NOMO-1 (cell line): ENCODE measurements at regions not wholly inside any gene's neighbourhood (a gene's known extent, or its start where the extent isn't known, plus 50 kb on each side); places are given as distances from the start of the nearest gene placed in this dataset.
A peak's percentile ranks its signal among the peaks of the same experiment; 100 is the strongest.

Experiments
- DNase-seq, 2 experiments: peaks; one replicate each; lab custom pipeline; 2025; ENCODE audit not compliant: unreplicated experiment in 2 of 2; lab: John Stamatoyannopoulos, UW

DNA sequence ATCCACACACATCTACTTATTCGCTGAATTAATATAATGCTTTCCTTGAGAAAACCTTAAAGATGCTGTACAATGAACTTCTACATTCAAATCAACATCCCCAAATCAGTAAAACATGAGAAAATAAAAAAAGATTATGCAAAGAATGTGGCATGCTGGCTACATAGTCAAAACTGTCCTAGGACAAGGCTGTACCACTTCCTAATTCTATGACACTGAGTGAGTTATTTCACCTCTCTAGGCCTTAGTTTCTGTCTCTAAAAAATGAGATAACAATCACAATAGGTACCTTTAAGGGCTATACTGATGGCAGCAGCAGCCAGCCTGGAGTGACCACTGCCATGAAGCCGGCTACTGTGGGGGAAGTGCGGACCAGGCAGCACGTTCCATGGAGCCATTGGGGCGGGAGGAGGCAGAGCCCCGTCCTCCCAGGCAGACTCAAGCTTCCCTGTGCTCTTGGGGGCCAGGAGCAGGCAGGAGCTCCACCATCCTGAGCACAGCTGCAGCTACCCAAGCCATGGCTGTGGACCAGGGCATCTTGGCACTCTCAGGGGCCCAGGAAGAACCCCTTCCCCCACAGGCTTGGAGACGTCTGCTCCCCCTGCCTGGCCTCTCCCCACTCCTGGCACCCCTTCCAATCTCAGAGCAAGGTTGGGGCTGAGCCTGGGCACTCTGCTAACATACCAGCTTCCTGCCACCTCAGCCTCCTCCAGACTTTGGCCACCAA lies 110.2 kb downstream of the ELAPOR2 start:
- DNase-seq, result no peak

DNA sequence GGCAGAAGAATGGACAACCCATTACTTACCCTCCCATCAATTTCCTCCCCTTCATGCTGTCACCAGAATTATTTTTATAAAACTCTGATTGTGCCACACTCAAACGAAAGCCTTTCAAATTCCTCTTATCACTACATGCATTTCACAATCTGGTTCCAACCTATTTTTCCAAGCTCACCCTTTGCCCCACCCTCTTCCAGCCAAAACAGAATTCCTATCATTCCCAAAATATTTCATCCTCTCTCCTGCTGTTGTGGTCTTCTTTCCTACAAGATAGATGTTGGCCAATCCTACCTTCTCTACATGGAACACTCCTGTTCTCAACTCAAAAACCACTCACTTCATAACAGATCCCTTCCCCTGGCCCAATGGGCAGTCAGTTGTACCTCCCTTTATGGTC lies 111.5 kb downstream of the ELAPOR2 start:
- no peak for DNase-seq

DNA sequence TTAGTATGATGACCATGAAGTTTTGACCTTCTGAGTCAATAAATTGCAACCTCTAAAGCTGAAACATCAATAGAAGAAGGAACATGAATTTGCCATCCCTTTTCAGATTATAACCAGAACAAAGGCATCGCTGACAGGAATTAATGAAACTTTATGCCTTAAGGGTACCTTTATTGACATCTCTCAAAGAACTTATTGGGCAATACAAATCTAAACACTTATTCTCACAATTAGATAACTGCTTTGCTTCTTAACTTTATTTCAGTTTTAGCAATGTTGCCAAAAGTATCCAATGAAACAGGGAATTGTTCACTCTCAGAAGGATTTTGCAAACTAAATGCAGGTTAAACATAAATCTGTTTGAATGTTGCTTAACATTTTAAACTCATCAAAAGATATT lies 116.0 kb downstream of the ELAPOR2 start:
- no peak for DNase-seq

DNA sequence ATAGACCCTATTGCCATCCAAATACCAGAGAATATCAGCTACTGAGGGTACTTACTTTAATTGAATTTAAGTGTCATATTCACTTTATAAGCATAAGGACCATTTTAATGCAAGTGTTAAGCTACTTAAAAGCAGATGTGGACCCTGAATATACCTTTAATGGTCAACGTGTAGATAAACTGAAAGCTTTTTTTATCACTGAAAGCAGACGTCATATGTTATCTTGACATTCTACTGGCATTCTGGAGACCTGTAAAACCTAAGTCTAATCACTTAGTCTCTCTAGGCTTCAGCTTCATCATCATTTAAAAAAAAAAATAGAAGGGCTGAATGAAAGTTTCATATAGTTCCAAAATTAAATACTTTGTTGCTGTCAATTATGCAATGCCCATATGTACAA lies 116.5 kb downstream of the ELAPOR2 start:
- no peak for DNase-seq

DNA sequence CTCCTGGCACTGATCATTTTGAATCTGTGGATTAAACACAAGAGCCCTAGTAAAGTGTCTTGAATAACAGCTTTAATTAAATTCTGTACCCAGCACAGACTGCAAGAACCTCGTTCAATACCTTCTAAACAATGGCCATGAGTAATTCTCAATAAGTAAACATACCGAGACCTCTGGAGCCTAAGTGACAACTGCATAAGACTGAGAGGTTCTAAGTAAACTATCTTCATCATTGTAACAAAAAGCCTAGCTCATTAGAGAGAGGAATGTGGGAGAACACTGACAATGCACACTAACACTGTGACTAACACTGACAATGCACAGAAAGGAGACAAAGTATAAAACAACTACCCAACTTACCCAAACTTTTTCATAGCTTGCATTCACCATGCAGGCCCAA lies 117.4 kb downstream of the ELAPOR2 start:
- no peak for DNase-seq

DNA sequence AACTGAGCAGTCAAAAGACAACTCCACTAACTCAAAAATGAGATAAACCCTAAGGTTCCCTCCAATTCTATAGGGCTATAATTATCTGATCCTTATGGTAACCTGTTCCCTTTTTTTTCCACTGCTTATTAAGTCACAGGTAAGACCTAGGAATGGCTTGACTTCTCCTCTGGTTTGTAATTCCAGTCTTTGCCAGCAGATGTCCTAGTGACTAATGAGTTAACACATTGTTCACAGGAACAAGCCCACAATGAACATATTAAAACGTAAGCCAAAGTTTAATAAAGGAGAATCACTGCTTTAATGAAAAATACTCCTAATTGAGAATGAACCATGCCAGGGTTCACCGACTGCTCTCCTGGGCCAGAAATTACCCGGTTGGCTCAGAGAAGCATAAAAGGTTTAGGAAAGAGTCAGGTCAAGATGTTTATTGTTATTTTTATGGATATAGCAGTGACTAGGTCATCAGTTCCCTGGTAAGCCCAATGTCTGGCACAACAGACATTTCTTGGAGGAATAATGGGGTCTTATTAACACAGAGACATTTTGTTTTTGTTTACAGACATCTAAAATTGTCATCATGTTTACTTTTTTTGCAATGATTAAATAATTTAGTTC lies 120.1 kb downstream of the ELAPOR2 start:
- DNase-seq, result peak in 1 of 2 experiments; percentile 64

DNA sequence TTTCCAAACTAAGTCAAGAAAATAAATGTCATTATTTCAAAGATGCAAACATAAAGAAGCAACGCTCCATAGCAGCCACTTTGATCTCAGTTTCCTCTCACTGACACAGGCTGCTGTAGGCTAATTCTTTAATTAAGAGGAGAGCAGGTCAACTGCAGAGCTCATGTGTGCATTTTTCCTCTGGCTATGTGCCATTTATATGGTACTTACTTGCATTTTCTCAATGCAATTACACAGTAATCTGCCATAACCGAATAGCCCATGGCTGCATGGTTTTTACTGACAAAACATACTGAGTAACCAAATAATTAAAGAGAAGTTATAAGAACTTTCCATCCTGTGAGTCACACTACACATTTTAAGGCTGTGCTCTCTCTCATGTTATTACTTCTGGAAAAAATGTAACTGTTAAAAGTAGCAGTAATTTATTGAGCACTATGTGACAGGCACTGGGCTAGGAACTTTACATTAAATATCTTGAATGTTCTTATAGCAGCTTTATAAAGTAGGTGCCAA lies 122.0 kb downstream of the ELAPOR2 start:
- no peak for DNase-seq

DNA sequence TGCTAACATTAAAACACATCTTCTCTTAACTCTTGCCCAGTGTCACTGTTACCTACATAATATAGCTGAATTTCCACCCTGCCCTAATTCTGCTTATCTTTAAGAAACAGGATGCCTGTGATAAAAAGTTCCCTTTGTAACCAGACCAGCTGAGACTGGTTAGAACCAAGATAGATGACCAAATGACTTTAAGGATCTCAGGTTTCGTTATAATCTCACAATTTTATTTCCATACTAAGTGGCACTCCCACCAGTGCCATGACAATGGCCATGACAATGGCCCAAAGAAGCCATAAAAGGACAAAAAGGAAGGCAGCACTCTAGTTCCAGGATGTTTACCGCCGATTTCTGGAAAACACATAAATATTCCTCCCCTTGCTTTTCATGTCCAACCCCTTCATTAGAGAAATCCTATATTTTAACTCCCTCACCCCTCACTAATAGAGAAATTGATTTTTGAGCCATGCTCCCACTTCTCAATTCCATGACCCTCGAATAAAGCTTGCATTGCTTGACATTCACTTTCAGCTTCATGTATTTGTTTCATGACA lies 126.1 kb downstream of the ELAPOR2 start:
- no peak for DNase-seq

DNA sequence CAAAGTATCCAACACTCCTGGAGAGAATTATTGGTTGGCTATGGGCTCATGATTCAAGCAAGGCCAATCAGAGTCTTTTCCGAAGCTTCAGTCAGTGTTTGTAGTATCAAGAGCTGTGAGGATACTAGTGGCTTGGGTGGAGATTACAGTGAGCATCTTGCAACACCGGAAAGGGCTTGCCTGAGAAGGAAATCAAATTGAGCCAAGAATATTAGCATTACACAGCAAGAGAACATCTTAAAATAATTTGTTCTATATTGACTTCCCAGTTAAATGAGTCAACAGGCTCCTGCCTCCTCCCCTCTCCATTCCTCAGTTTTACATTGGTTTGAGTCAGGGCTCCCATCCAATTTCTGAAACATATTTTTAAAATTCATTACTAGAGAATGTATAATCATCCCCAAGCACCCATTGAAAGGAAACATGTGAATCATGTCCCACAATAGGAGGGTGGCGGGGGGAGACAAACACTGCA lies 127.4 kb downstream of the ELAPOR2 start:
- DNase-seq, result peak; percentile 65 to 81

DNA sequence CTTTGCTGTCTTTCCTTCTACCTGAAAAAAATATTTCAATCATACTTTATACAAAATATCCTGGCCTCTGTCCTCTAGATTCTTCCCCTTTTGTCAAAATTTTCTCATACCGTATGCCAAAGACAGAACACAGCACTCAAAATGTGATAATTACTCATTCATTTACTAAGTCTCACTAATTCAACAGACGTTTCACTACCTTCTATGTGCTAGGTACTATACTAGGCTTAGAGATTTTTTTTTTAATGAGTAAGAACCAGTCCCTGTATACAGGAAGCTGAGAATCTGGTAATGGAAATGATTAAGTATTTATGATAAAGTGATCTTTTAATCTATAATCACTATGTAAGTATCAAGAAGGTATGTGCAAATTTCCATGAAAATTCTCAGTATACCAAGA lies 128.0 kb downstream of the ELAPOR2 start:
- DNase-seq, result no peak

DNA sequence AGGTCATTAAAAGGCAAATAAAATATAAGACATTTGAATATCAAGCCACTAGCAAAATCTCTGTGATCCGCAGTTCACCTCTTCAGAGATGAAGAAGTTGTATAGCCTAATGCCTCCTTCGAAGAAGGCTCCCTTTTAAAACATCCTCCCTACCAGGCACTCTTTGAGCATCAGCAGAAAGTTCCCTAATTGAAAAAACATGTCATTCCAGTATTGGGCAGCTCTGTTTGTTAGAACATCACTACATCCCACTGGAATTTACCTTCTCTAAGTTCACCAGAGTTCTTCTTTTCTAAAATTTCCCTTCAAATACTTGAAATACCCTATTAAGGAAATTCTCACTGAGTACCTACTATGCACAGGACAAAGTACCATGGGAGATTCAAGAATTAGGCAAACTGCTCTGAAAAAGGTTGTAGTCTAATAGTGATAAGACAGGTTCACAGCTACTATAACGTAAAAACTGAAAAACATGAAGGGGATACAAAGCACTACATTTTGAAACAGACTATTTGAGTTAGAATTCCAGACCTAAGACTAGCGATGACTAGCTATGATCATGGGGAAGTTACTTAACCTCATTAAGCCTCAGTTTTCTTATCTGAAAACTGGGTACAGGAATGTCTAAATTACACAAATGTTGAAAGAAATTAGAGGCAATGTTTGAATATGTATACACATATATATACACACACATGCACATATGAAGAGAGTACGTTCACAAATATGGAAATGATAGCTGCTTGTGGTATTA lies 128.7 kb downstream of the ELAPOR2 start:
- no peak for DNase-seq

DNA sequence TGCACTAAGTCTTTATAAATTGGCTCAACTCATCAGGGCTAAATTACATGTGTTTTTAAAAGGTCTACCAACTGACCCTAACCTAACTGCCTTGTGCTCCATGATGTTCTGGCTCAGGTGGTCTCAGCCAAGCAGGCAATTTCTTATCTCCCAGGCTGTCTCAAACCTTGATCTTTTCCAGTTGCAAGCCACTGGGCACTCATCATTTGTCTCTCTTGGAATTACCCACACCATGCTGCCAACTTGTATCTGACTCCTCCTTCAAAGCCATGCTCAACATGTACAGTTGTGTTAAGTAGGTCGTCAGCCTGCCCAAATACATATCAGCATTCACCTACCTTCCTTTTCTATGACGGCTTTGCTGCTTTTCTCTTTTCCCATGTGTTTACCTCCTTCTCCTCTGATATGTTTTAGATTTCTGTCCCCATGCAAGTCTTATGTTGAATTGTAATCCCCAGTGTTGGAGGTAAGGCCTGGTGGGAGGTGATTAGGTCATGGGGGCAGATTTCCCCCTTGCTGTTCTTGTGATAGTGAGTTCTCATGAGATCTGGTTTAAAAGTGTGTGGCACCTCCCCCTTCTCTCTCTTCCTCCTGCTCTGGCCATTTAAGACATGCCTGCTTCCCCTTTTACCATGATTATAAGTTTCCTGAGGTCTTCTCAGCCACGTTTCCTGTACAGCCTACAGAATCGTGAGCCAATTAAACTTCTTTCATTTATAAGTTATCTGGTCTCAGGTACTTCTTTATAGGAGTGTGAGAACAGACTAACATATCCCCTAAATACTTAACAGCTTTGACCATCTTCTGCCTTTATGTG lies 130.0 kb downstream of the ELAPOR2 start:
- peak in 1 of 2 experiments; percentile 45 for DNase-seq

DNA sequence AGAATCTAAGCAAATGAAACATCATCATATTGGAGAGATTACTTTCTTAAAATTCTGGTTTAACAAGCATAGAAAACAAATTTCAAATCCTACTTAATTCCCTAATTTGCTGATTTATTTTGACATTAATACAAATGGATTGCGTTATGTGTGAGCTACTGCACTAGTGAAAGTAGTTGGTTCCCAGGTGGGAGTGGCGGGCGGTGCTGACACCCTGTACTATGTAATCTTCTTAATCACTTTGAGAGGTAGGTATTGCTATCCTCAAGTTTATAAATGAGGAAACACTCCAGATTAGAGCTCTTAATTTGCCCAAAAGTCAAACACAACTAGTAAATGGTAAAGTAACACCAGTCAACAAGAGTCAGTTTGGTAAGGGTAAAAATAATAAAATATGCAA lies 131.1 kb downstream of the ELAPOR2 start:
- DNase-seq, result no peak

DNA sequence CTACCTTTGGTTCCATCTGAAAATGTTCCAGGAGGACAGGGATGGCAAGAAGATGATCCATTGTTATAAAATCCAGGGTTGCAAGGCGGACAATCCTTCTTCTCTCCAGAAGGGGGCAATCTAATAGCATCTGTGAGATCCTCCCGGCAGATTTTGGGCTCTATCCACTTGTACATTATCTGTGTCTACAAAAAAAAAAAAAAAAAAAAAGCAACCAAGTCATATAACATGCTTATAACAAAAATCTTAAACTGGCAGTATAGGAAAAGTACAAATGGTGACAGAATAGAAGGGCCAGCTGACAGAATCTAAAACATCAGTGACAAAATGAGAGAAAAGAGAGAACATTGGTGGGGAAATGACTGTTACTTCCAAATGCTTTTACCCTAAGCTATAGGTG lies 132.7 kb downstream of the ELAPOR2 start:
- DNase-seq, result peak; percentile 26 to 69

DNA sequence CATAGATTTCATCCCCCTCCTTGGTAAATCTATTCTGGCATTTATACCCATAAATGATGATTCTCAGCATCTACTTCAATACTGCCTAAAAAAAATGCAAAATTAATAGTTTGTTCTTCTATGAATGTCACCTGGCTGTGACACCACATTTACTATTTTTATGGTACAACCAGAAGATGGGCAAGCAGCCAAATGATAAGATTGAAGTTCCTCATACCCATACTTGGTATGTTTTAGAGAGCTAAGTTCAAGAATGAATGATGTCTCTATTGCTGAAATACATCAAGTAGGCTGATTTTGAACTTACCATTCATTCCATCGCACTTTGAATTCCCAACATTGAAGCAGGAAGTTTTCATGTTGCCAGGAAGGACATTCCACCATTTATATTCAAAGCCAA lies 134.2 kb downstream of the ELAPOR2 start:
- DNase-seq, result no peak

DNA sequence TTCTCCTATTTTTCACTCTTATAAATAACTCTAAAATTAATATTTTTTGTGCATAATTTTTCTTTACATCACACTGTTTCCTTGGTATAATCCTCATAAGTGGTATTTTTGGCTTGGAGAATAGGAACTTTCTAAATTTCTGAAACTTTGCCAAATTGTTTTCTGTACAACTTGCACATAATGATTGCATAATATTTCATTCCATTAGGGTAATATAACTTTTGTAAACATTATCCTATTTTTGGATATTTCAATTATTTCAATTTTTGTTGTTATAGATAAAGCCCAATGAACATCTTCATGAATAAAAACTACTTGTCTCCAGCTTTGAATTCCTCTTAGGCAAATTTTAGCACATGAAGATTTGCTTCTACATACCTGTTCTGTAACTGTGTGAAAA lies 135.9 kb downstream of the ELAPOR2 start:
- no peak for DNase-seq

DNA sequence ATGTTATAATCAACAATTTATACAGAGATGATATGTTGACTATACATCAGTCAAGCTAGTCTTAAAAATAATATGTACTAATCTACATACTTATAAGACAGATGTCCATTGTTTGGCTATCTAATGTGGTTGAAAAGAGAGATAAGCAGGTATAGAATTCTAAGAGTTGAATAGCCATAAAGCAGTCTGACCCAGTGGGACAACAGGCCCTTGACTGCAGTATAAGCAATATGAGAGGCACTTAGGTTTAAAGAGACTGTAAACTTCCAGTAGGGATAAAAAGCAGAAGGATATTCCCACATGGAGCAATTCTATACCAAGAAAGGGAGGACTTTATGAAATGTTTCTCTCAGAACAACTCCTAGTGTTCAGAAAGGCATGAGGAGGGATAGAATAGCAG lies 139.3 kb downstream of the ELAPOR2 start:
- DNase-seq, result no peak

DNA sequence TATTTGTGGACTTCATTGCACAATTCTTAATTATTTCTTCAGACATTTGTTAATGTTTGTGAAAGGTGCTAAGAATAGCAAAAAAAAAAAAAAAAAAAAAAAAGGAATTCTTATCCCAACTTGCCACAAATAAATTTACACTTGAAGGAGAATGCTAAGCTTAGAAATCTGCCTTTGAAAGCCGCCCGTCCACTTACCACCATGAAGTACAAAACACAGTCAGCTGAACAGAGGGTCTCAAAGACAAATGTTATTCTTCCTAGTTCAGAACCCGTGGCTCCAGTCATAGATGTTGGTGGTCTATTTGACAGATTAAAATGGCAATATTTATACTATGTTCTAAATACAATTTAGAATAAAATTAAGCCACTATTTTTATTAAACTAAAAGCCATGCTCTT lies 141.2 kb downstream of the ELAPOR2 start:
- no peak for DNase-seq

DNA sequence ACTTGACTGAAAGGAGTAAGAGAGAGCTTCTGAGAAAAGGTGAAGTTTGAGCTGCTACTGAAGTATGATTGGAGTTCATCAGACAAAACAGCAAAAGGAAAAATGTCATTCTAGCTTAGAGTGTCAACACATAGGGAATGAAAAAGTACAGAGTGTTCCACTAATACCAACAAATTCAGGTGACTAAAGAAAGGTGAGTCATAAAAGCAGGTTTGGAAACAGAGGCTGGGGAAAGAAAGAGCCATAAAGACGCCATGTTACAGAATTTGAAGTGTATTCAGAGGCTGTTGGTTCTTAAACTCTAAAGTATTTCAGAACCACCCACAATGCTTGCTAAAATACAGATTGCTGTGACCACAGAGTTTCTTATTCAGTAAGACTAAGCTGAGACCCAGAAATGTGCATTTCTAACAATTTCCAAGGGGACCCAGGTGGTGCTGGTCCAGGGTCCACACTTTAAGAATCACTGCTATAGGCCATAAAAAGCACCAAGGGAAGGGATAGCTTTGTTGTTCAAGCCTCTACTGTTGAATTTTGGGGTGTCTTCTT lies 143.1 kb downstream of the ELAPOR2 start:
- DNase-seq, result no peak

DNA sequence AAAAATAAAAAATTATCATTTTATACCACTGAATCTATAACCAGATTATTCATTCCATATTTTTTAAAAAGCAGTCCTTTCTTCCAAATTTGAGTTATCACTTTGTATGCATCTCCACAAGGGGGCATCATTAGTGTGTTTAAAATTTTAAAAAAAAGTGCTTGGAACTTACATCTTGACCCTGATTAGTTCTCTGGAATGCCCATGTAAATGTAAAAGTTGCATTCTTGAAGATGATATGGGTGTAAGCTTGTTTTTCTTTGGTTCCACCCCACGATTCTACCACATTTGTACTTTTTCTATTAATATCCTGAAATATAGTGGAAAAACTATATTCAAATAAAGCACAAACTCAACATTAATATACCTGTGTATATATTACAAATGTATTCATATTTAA lies 144.9 kb downstream of the ELAPOR2 start:
- peak in 1 of 2 experiments; percentile 28 for DNase-seq
